CMK (cell line): ENCODE measurements at regions not wholly inside any gene's neighbourhood (a gene's known extent, or its start where the extent isn't known, plus 50 kb on each side); places are given as distances from the start of the nearest gene placed in this dataset.

Experiments
- DNase-seq: peaks from one replicate; pipeline ENCODE4 v3.0.0-alpha.2; 2010; ENCODE audit warnings: low read depth

DNA sequence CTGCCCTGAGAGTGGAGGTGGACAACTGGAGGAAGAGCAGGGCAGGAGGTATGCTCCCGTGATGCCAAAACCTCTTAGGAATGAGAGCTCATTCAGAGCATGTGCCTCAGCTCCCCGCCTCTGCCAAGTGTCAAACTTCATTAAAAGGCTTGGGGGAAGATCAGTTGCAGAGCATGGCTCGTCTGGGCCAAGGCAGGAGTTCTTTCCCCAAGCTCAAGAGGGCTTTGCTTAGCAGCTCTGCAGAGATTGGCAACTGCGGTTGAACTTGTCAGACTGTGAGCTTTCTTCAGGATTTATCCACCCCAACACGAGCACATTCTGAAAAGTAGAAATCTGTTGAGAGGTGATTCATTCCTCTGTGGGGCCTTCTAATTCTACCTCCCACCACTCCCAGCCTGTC is 248.1 kb downstream of the HS3ST3A1 start:
- DNase-seq: no peak

DNA sequence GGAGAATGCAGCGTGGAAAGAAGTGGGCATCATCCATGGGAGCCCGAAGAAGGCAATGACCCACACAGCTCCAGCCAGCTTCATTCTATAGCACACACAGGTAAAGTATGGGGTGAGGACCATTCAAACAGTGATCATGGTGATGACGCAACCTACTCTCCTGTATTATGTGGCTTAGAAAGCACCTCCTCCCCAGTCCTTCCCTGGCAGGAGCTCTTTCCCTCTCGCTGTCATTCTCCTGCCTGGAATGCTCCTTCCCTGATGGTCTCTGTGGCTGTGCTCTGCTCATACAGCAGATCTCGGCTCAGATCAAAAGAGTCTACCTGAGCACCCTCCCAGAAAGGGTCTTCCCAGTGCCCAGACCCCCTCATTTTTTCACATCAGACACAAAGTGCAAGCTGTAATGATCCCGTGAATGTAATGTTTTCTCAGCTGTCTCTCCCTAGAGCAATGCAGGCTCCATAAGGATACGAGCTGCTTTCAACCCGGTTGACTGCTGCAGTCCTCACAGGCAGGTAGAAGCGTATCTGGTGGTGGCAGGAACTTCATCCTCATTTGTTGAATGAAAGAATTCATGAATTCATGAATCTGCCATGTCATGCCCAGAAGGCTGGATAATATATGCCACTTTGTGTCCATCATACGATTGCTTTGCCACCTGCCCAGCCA is 248.8 kb downstream of the HS3ST3A1 start:
- no peak for DNase-seq

DNA sequence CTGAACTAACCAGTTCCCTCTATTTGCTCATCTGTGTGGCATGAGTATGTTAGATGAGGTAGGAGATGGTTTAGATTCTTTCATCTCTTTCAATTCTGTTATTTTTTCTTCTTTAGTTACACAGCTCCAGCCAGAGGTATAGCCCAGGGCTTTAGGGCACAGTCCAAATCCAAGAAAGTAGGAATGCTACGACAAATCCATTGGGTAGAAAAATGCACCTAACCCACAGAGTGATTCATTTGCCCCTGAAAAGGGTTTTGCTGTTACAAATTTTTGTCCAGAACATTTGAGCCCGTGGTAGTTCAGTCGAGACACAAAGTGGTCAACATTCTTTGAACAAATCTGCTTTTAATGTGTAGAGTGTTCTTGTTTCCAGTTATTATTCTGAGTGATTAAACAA is 250.7 kb downstream of the HS3ST3A1 start:
- no peak for DNase-seq

DNA sequence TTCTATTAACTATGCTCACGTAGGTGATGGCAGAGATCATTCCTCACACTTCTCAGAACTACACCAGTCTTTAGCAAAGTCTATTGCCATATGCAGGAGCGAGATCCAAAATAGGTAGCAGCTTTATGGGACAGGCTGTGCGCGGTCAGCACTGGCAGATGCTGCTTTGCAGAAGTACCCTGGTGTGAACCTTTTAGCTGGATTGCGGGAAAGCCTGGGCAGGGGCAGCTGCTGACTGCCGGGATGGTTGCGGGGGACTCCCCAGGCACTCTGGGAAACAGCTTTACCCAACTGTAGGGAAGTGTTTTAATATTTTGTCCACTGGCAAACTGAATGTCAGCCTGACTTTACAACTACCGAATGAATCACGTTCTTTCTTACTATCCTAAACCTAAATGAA is 251.3 kb downstream of the HS3ST3A1 start:
- DNase-seq: no peak

DNA sequence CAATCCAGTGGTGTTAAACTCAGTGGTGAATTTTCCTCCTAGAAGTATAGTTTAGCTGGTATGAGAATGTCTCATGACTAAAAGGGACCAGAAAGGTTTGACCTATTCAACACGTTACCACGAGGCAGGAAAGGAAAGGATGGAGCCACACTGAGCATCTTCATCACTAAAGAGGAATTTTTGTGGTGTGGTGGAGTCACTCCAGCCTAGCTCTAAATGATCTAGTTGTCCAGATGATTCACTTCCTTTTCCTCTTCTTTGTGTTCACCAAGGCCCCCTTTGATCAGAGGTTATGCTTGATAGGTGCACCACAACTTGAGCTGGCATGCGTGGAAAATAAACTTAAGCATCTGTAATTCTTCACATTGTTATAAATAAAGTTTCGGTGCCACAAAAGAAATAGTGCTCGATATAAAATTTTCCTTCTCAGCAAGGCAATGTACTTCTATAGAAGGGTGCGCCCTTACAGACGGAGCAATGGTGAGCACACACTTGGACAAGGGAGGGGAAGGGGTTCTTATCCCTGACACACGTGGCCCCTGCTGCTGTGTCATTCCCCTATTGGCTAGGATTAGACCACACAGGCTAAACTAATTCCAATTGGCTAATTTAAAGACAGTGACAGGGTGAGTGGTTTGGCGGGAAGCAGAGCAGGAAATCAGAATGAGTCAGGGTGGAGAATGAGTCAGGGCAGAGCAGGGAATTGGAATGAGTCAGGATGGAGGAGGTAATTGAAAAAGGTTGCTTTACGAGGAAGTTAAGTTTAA is 254.6 kb downstream of the HS3ST3A1 start:
- no peak for DNase-seq

DNA sequence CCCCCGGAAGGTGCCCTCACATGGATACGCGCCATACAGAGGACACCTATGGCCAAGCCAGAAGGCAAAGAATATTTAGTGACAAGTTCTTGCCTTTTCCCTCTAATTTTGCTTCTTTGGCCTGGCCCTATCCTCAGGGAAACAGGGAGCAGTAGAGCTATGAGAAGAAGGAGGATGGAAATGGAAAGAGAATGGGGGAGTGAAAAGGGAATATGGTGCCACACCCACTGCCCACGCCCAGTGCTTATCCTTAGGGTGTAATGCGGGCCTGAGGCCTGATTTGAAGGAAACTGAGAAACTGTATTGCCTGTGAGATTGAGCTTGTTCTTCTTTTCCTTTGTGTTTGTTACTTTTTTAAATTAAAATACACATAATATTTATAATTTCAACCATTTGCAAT is 255.1 kb downstream of the HS3ST3A1 start:
- no peak for DNase-seq

DNA sequence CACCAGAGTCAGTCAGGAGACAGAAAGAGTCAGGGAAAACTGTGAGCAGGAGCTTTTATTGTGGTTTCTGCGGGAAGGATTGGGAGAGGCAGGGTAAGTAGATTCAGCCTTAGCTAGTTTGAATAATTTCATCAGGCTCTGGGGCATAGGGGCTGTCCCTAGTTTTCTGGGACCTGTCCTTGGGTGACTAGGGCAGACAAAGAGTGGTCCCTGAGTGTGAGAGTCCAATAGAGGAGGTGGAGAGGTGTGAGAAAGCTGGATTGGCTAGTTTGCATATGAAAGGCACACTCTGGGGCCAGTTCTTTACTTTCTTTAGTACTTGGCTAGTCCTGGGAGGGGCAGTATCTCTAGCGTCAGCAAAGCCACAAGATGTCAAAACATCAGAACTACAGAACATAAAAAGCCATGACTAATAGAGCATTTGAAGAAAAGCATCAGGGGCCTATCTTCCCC is 255.6 kb downstream of the HS3ST3A1 start:
- no peak for DNase-seq

DNA sequence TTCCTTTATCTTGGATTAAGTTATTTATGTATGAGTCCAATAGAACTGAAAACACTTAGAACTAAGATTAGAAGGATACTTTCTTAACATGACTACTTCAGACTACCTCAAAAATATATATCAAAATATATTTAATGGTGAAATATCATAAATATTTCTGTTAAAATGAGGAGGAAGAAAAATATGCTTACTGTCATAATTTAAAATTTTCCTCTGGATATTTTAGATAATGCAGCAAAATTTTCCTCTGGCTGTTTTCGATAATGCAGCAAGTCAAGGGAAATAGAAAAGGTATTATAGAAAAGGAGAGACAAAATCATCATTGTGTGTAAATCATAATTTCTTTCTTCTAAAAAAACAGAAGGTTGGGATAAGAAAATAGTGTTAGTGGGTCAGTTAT is 263.3 kb downstream of the HS3ST3A1 start:
- no peak for DNase-seq

DNA sequence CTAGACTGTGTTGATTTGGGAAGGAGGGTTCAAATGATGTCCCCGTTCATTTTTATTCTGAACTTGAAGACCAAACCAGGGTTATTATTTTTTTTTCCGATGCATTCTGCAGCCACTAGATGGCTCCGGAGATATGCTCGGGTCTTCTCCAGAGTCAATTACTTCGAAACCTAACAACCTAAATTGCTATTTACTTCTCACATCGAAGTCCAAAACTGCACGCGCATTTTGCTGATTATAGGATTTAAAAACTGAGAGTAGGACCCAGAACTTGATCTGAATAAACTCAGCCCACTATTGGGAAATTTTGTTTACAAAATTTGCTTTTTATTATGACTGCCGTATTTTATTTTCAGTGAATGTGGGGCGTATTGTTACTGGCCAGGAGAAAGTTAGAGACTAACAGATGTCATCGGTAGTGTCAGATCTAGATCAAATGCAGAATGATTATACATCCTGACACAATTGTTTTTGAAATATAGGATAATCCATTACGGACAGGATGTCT is 263.8 kb downstream of the HS3ST3A1 start:
- DNase-seq: no peak

DNA sequence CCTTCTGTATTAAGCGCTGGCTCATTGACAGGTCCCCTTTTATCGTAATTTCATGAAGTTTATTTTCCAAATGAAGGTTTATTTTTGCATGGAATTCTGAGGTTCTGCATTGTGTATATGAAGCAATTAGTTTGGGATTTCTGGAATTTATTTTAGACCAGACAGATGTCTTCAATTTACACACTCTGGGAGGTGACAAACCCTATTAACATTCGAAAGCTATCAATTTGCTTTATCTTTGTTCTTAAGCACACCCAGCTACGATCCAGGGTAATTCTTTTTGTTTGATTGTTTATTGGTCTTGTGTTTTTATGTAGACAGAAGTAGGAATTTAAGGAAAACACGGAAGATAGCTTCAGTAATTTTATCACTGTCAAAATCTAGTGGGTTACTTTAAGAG is 264.6 kb downstream of the HS3ST3A1 start:
- DNase-seq: no peak

DNA sequence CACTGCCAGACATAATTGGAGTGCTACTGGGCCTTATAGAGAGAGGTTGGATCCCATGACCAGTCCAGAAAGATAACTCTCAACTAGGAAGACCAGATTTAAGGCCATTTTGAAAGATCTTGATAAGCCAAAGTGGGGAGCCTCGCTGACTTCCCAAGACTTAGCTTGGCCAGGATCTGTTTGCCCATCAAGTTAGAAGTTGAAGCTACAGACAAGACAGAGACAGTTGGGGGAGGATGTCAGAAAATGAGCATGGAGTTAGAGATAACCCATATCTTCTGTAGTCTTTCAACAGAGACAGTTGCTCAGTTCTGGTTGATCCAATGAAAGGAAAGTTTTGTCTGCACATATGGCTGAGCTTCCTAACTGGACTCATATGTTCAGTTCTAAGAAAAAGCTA is 267.4 kb downstream of the HS3ST3A1 start:
- DNase-seq: no peak

DNA sequence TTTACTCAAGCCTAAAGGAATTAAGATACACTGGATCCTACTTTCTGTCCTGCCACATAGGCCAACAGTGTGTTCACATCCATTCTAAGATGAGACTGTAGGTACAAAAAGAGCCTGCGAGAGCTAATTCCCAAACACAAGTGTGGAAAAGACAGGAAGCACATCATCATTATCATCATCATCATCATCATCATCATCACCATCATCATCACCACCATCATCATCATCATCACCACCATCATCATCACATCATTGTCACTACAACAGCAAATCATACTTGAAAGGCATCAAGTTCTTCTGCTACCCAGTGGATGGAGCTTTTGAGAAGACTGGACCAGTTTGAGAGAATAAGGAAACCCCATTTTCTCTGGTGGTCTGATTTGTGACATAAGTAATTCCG is 268.1 kb downstream of the HS3ST3A1 start:
- no peak for DNase-seq

DNA sequence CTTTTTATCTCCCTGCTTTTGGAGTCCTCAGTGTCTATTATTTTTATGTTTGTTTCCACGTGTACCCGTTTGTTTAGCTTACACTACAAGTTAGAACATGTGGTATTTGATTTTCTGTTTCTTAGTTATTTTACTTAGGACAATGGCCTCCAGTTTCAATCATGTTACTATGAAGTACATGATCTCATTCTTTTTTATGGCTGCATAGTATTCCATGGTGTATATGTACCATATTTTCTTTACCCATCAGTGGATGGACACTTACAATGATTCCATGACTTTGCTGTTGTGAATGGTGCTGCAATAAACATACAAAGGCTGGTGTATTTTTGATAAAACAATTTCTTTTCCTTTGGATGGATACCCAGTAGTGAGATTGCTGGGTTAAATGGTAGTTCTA is 269.5 kb downstream of the HS3ST3A1 start:
- no peak for DNase-seq

DNA sequence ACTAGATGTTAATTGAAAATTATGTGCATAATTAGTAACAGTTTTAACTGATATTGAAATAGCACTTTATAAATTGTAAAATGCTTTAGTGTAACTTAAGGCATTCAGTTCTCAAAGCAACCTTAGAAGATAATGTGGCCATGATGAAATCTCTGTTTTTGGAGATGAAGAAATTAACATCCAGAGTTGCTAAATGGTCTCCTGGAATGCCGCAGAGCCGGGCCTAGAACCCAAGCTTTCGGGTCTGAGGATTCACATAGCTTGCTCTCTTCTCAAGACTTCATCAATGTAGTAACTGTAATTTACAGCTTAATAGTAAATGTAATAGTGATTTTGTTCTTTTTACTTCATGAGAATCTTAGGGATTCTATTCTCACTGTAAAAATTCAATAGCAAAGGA is 272.3 kb downstream of the HS3ST3A1 start:
- no peak for DNase-seq

DNA sequence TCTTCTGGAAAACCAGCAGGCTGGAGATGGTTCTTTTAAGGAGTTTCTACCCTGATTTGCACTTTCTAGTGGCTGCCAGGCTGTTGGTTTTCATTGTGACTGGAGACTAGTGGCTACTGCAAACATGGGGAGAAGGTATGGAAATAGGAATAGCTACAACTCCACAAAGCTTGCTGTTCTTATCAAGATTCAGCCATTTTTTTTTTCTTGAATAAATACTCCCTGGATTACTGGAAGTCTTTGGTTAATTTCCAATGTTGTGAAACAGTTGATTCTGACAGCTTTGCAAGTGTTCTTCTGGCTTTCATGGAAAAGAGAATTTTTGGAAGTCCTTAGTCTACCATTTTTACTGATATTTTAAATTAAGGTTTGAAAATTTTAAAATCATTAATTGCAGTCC is 277.7 kb downstream of the HS3ST3A1 start:
- DNase-seq: no peak

DNA sequence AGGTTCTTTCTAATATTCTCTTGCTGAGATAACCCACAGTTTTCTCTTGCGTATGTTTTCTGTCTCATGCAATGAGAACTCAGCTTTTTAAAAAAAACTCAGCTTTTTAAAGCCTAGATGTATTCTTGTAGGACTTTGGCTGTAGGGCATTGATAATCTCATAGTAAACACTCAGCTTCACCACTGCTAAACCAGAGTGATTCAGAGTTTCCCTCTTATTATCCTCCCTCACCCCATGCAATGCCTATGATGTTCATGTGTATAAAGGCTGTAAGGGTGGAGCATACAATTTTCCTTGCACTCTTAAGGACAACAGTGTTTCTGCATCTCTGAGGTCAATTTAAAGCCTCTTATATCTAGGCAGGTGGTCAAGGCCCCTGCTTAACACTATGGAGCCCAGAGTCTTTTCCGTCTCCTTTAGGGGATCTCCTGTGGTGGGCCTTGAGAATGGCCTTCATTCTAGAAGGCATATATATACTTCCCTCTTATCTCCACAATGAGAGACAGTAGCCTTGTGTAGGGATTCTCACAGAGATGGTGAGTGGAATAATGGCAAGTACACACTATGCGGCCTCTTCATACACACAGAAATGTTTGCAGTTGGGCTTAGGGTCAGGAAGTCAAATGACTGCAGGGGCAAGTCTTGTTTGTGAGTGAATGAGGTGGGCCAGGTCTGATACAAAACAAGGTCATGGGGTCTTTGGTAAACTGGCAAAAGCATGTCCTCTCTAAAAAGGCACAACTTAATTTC is 279.6 kb downstream of the HS3ST3A1 start:
- DNase-seq: no peak

DNA sequence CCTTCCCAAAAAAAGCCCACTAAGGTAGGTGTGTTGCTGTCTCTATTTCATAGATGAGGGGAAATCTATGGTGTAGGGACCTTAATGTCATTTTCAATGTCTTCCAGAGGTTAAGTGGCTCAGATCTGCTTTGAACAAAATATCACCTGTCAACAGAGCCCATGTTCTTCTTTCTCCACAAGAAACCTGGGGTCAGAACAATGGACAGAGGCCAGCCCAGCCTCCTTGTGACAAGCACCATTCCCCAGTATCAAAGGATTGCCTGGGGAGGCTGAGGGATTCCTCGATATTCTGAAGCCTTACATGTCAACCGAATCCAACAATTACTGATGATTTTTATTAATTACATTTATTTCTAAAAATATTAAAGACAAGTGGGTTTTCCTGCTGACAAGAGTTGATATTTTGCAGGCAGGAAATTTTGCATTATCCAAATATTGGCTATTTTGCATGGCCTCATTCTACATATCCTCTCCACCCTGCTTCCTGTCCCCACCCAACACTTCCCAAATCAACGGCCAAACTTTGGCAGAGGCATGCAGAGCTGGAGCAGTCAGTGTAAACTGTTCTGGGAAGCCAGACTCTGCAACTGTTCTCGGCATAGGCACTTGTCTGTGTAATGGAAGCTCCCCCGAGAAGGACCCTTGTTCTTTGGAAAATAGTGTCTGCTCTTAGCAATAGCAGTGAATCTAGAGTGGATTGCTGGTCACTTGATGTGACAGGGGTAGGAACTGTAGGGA is 281.5 kb downstream of the HS3ST3A1 start:
- DNase-seq: no peak

DNA sequence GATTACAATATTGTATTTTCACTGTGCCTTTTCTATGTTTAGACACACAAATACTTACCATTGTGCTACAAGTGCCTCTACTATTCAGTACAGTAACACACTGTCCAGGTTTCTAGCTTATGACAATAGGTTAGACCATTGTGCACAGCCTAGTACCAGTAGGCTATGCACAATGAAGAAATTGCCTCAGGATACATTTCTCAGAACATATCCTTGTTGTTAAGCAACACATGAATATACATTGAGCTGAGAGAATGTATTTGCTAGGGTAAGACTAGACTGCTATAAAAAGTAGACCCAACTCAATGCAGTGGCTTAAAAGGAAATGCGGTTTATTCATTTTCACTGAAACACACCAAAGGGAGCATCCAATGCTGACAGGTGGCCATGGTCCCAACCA is 285.1 kb downstream of the HS3ST3A1 start:
- no peak for DNase-seq

DNA sequence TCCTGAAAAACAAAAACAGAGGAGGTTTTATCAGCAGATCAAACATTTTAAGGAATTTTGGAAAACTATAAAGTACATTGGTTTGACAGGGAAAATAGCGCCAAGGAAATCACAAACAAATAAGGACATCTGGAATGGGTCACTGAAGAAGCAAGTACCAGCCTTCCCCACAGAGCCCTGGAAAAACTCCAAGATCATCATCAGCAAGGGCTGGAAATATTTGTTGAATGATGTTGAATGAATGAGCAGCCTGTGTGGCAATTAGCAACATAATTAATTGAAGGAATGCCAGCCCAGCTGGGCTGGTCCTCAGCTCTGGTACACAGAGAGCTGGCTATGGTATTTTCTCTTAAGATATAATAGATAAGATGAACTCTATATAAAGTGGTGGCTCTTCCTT is 290.4 kb downstream of the HS3ST3A1 start:
- DNase-seq: no peak

DNA sequence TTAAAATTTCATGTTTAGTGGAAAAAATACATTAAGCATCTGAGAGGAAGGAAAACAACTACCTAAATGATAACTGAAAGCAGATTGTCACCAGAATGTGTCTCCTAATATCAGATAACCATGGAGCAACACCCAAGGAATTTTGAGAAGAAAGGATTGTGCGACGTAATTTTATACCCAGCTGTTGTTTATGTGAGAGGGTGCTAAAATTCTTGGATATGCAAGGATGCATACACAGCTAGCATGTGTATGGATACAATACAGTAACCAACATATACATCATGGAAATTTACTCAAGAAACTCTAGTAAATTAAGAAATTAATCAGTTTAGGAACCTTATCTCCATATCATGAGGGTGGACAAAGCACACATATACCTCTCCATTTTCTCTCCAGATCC is 290.9 kb downstream of the HS3ST3A1 start:
- no peak for DNase-seq

DNA sequence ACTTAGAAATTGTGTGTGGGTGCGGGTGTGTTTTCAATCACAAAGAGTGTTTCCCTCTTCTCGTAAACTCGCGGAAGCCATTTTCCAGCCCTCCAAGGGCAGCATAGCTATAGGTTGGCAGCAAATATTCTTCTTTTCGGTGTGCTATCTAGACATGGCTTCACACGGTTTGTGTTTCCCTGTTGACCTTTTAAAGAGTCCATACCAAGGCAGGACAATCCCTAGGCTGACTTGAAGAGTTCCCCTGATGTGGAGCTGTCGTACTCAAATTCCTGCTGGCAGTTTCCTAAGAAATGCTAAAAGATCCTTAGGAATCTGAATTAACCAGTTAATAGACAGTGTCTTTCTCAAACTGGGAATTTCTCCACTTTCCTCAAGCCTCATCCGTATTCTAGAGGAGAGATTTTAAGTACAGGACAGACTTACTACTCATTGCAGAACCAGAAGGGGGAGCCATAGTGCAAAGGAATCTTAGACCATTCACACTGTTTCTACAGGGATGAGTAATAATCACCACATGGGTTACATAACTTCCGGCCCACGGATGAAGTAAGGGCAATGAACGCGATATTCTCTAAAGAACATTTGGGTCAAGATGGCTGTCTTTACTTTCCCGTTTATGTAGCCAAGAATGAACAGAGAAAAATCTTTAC is 288.6 kb upstream of the ELAC2 start:
- DNase-seq: peak; percentile 14

DNA sequence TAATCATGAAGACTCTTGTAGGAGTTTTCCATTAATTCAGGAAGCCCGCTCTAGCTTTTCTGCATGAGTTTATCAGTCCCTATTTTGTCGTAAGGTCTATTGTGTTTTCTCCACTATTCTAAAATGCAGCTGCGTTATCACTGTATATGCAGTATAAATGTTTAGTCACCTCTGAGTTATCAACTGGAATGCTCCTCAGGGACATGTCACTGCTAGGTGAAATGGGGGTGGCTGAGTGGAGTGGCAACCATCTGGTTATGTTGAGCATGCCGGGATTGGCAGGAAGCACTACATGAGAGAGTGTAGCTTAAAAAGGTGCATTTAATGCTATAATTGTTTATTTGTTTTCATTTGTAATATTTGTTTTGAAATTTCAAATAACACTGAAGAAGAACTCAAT is 285.2 kb upstream of the ELAC2 start:
- no peak for DNase-seq
